NB4 (cell line): ENCODE measurements at regions not wholly inside any gene's neighbourhood (a gene's known extent, or its start where the extent isn't known, plus 50 kb on each side); places are given as distances from the start of the nearest gene placed in this dataset.

Source experiments
- POLR2A ChIP-seq: IDR thresholded peaks from 2 replicates; pipeline ENCODE4 v1.6.1; 2011; ENCODE audit warnings: mild to moderate bottlenecking; ENCODE audit not compliant: insufficient read length; ENCODE audit errors: extremely low read depth
- TF ChIP-seq, protein P1 (sequence below): IDR thresholded peaks from one replicate; pipeline ENCODE4 v1.5.1; 2012; ENCODE audit warnings: low read depth, low read length

- TF ChIP-seq, protein P1, sequence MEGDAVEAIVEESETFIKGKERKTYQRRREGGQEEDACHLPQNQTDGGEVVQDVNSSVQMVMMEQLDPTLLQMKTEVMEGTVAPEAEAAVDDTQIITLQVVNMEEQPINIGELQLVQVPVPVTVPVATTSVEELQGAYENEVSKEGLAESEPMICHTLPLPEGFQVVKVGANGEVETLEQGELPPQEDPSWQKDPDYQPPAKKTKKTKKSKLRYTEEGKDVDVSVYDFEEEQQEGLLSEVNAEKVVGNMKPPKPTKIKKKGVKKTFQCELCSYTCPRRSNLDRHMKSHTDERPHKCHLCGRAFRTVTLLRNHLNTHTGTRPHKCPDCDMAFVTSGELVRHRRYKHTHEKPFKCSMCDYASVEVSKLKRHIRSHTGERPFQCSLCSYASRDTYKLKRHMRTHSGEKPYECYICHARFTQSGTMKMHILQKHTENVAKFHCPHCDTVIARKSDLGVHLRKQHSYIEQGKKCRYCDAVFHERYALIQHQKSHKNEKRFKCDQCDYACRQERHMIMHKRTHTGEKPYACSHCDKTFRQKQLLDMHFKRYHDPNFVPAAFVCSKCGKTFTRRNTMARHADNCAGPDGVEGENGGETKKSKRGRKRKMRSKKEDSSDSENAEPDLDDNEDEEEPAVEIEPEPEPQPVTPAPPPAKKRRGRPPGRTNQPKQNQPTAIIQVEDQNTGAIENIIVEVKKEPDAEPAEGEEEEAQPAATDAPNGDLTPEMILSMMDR = no peak
- no peak for TF ChIP-seq POLR2A
These were observed 73.0 kb upstream of the SMIM21 start for GRCh38 chr18:75500545-75500944.
